Keratinocyte (primary cell): ENCODE measurements at regions not wholly inside any gene's neighbourhood (a gene's known extent, or its start where the extent isn't known, plus 50 kb on each side); places are given as distances from the start of the nearest gene placed in this dataset.

Experiments
- DNase-seq: peaks from one replicate; pipeline ENCODE4 v3.0.0-alpha.2; 2011; ENCODE audit warnings: low read depth, missing footprints, low spot score
- FAIRE-seq: peaks from 2 replicates; lab custom pipeline; 2011; peaks lifted over from hg19 to GRCh38; lab: Jason Lieb, UNC
- H2AFZ ChIP-seq: 2 replicates; pipeline ENCODE4 v1.6.0; 2012; ENCODE audit warnings: low read length, control low read depth, inconsistent platforms; ENCODE audit not compliant: control insufficient read depth
- H3K27ac ChIP-seq: 2 replicates; pipeline ENCODE4 v1.5.1; 2011; ENCODE audit warnings: low read length; ENCODE audit not compliant: control insufficient read depth, insufficient read depth
- H3K27me3 ChIP-seq: 3 replicates; pipeline ENCODE4 v1.6.0; 2011; ENCODE audit warnings: low read length; ENCODE audit not compliant: control insufficient read depth, insufficient read depth; ENCODE audit errors: extremely low read depth
- H3K36me3 ChIP-seq, 2 experiments: 2 replicates in 1 of 2; 3 replicates in 1 of 2; pipeline ENCODE4 v1.5.1; 2011; ENCODE audit warnings: low read length in 2 of 2, mild to moderate bottlenecking in 1 of 2; ENCODE audit not compliant: control insufficient read depth in 2 of 2, insufficient read depth in 2 of 2; ENCODE audit errors: extremely low read depth in 1 of 2
- H3K4me1 ChIP-seq: 3 replicates; pipeline ENCODE4 v1.5.1; 2011; ENCODE audit warnings: low read length; ENCODE audit not compliant: control insufficient read depth, insufficient read depth; ENCODE audit errors: extremely low read depth
- H3K4me2 ChIP-seq: 3 replicates; pipeline ENCODE4 v1.6.0; 2011; ENCODE audit warnings: low read depth, low read length; ENCODE audit not compliant: control insufficient read depth, insufficient read depth; ENCODE audit errors: extremely low read depth
- H3K4me3 ChIP-seq, 3 experiments: fragments of 200-600 bp in 1 of 3; sonication (generic) in 1 of 3; 2 replicates in 2 of 3; 3 replicates in 1 of 3; pipeline ENCODE4 v1.5.1; 2011 to 2016; ENCODE audit warnings: low read length in 3 of 3, mild to moderate bottlenecking in 3 of 3, control low read depth in 2 of 3, inconsistent platforms in 1 of 3, low read depth in 1 of 3, mixed read lengths in 1 of 3, mixed run types in 1 of 3, moderate library complexity in 1 of 3; ENCODE audit not compliant: control insufficient read depth in 2 of 3, insufficient read depth in 2 of 3; ENCODE audit errors: extremely low read depth in 1 of 3
- H3K79me2 ChIP-seq: 2 replicates; pipeline ENCODE4 v1.6.0; 2012; ENCODE audit warnings: low read length; ENCODE audit not compliant: control insufficient read depth, insufficient read depth
- H3K9ac ChIP-seq: 3 replicates; pipeline ENCODE4 v1.6.0; 2011; ENCODE audit warnings: low read length; ENCODE audit not compliant: control insufficient read depth, insufficient read depth; ENCODE audit errors: extremely low read depth
- H3K9me1 ChIP-seq: 3 replicates; pipeline ENCODE4 v1.6.0; 2011; ENCODE audit warnings: low read length; ENCODE audit not compliant: control insufficient read depth, insufficient read depth; ENCODE audit errors: extremely low read depth
- H3K9me3 ChIP-seq: 2 replicates; pipeline ENCODE4 v1.5.1; 2012; ENCODE audit warnings: low read depth, low read length; ENCODE audit not compliant: control insufficient read depth
- H4K20me1 ChIP-seq: 3 replicates; pipeline ENCODE4 v1.6.0; 2011; ENCODE audit warnings: low read length; ENCODE audit not compliant: control insufficient read depth, insufficient read depth; ENCODE audit errors: extremely low read depth
- EZH2 ChIP-seq: IDR thresholded peaks from one replicate; pipeline ENCODE4 v1.6.1; 2012; ENCODE audit warnings: inconsistent platforms, mild to moderate bottlenecking, low read length, moderate library complexity
- dilution Hi-C: fragments of 300-500 bp; cut with MboI; formaldehyde crosslinking; loops from one replicate; pipeline ENCODE4 v1.7.0; 2020; ENCODE audit warnings: low sequenced_read_pairs; ENCODE audit not compliant: extremely low pct_ligation_motif_present
- TF ChIP-seq, protein P1 (sequence below), 3 experiments: IDR thresholded peaks in 1 of 3; conservative IDR thresholded peaks in 1 of 3; optimal IDR thresholded peaks in 1 of 3; 2 replicates in 2 of 3; 3 replicates in 1 of 3; pipeline versions ENCODE3 to v1.5.1; 2011; ENCODE audit warnings: low read length in 3 of 3, mild to moderate bottlenecking in 3 of 3, moderate library complexity in 2 of 3, control low read depth in 1 of 3, inconsistent platforms in 1 of 3; ENCODE audit not compliant: insufficient read depth in 2 of 3; ENCODE audit errors: extremely low read depth in 1 of 3

GRCh38 chr2:15731889-15732271 lies 140.2 kb downstream of the DDX1 start:
- no peak overlapping the region for H3K4me3 ChIP-seq
- no peak overlapping the region for H3K4me2 ChIP-seq
- no peak overlapping the region for H3K9ac ChIP-seq
- no peak overlapping the region for H2AFZ ChIP-seq
- no peaks in the 10 kb centered on the region for H4K20me1 ChIP-seq
- H3K36me3 ChIP-seq: no peaks in the 10 kb centered on the region
- FAIRE-seq (no peak), DNase-seq (no peak)
- H3K27ac ChIP-seq: no peak overlapping the region
- no peaks in the 10 kb centered on the region for H3K9me1 ChIP-seq
- H3K79me2 ChIP-seq: no peaks in the 10 kb centered on the region
- dilution Hi-C loops: no loop called here
- no peaks in the 10 kb centered on the region for H3K9me3 ChIP-seq
- peaks cover 4% of the 10 kb centered on the region for H3K4me1 ChIP-seq
- TF ChIP-seq, protein P1, sequence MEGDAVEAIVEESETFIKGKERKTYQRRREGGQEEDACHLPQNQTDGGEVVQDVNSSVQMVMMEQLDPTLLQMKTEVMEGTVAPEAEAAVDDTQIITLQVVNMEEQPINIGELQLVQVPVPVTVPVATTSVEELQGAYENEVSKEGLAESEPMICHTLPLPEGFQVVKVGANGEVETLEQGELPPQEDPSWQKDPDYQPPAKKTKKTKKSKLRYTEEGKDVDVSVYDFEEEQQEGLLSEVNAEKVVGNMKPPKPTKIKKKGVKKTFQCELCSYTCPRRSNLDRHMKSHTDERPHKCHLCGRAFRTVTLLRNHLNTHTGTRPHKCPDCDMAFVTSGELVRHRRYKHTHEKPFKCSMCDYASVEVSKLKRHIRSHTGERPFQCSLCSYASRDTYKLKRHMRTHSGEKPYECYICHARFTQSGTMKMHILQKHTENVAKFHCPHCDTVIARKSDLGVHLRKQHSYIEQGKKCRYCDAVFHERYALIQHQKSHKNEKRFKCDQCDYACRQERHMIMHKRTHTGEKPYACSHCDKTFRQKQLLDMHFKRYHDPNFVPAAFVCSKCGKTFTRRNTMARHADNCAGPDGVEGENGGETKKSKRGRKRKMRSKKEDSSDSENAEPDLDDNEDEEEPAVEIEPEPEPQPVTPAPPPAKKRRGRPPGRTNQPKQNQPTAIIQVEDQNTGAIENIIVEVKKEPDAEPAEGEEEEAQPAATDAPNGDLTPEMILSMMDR (optimal IDR thresholded peaks at IDR 0.05 in 1 of 3, IDR thresholded peaks at IDR 0.05 in 1 of 3, conservative IDR thresholded peaks at IDR 0.05 in 1 of 3; ENCODE audit: extremely low read depth in 1 of 3, insufficient read depth in 2 of 3, low read length in 3 of 3): no peak
- TF ChIP-seq EZH2: no peak
- peaks cover 49% of the 10 kb centered on the region for H3K27me3 ChIP-seq

DNA sequence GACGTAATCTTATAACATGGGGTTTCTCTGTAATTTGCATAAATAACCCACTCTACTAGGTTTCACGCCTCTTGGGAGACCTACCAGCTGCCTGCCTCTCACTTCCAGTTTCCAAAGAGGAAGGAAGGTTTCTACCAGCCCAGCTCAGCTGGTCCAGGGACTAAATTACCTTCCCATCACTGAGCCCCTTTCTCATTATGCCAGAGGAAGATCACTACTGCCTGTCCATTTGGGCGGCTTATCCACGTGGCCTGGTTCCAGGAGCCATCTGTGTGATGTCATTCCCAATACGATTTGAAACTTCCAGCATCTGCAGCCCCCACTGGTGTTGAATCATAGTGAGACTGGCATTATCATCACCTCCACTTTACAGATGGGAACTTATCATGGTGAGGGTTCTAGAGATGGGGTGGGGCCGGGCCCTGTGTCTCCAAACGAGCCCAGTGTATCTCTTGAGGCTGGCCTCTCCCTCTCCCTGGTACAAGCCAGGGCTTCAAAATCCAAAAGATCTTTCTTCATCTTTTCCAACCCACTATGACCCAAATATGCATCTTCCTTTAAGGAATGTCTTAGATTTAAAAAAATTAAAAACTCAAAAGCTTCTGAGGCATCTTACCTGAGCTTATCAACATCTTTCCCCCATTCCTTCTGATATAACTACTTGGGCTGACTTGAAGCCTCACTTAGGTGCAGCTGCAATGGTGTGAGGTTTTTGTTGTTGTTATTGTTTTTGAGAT lies 140.8 kb downstream of the DDX1 start:
- TF ChIP-seq, protein P1 (optimal IDR thresholded peaks at IDR 0.05 in 1 of 3, IDR thresholded peaks at IDR 0.05 in 1 of 3, conservative IDR thresholded peaks at IDR 0.05 in 1 of 3; ENCODE audit: extremely low read depth in 1 of 3, insufficient read depth in 2 of 3, low read length in 3 of 3): no peak
- TF ChIP-seq EZH2: no peak
- no peaks in the 10 kb centered on the region for H3K9me1 ChIP-seq
- H3K36me3 ChIP-seq: no peaks in the 10 kb centered on the region
- DNase-seq (no peak), FAIRE-seq (no peak)
- peaks cover 4% of the 10 kb centered on the region for H3K4me1 ChIP-seq
- H3K4me3 ChIP-seq: no peak overlapping the region
- no peaks in the 10 kb centered on the region for H4K20me1 ChIP-seq
- peaks cover 50% of the 10 kb centered on the region for H3K27me3 ChIP-seq
- no peak overlapping the region for H3K27ac ChIP-seq
- H2AFZ ChIP-seq: no peak overlapping the region
- no peaks in the 10 kb centered on the region for H3K79me2 ChIP-seq
- H3K4me2 ChIP-seq: no peak overlapping the region
- dilution Hi-C loops: no loop called here
- H3K9ac ChIP-seq: no peak overlapping the region
- no peaks in the 10 kb centered on the region for H3K9me3 ChIP-seq
